H1 (cell line): ENCODE measurements at regions not wholly inside any gene's neighbourhood (a gene's known extent, or its start where the extent isn't known, plus 50 kb on each side); places are given as distances from the start of the nearest gene placed in this dataset.

Experiments used
- CTCF ChIA-PET: fragments of 300-600 bp; sonication (Branson Sonifier 250); formaldehyde crosslinking; loops from one replicate; lab custom pipeline; 2021; ENCODE audit not compliant: partially characterized antibody; lab: Charles Lee
- POLR2A ChIA-PET: fragments of 300-600 bp; sonication (Branson Sonifier 250); formaldehyde crosslinking; loops from one replicate; lab custom pipeline; 2021; ENCODE audit warnings: inconsistent platforms; ENCODE audit not compliant: partially characterized antibody; lab: Charles Lee
- DNase-seq, 2 experiments: peaks; one replicate each; pipeline versions ENCODE4 v3.0.0 to v3.0.0-alpha.2; 2010 to 2022; ENCODE audit warnings: low spot score in 2 of 2, low read depth in 1 of 2, mixed read lengths in 1 of 2
- FAIRE-seq: peaks from 2 replicates; lab custom pipeline; 2011; peaks lifted over from hg19 to GRCh38; lab: Jason Lieb, UNC
- H2AFZ ChIP-seq: 2 replicates; pipeline ENCODE4 v1.8.1; 2012; ENCODE audit warnings: low read length, inconsistent platforms
- H2AK5ac ChIP-seq: 2 replicates; pipeline ENCODE4 v1.6.1; 2013; ENCODE audit warnings: low read depth, low read length
- H2BK120ac ChIP-seq: replicated peaks from 2 replicates; pipeline ENCODE3; 2013; ENCODE audit warnings: low read depth, low read length, inconsistent platforms
- H2BK12ac ChIP-seq: 2 replicates; pipeline ENCODE4 v1.6.1; 2013; ENCODE audit warnings: low read depth, low read length
- H2BK15ac ChIP-seq: 2 replicates; pipeline ENCODE4 v1.6.1; 2013; ENCODE audit warnings: low read length
- H2BK20ac ChIP-seq: 2 replicates; pipeline ENCODE4 v1.6.1; 2013; ENCODE audit warnings: low read length
- H2BK5ac ChIP-seq: 2 replicates; pipeline ENCODE4 v1.6.1; 2013; ENCODE audit warnings: low read depth, low read length
- H3K14ac ChIP-seq: 2 replicates; pipeline ENCODE4 v1.6.1; 2013; ENCODE audit warnings: inconsistent platforms; ENCODE audit not compliant: insufficient read length
- H3K18ac ChIP-seq: 2 replicates; pipeline ENCODE4 v1.6.1; 2013; ENCODE audit warnings: low read length; ENCODE audit errors: extremely low read depth
- H3K23ac ChIP-seq: 2 replicates; pipeline ENCODE4 v1.6.1; 2013; ENCODE audit warnings: inconsistent platforms; ENCODE audit not compliant: insufficient read length
- H3K23me2 ChIP-seq: 2 replicates; pipeline ENCODE4 v1.6.1; 2013; ENCODE audit warnings: low read depth, low read length
- H3K27ac ChIP-seq: 2 replicates; pipeline ENCODE4 v1.6.1; 2011; ENCODE audit warnings: low read depth, low read length, inconsistent platforms
- H3K27me3 ChIP-seq, 4 experiments: replicated peaks in 1 of 4; 1 replicate in 1 of 4; 2 replicates in 3 of 4; pipeline versions ENCODE4 v1.6.1 to v1.8.1; 2011 to 2013; ENCODE audit warnings: low read length in 3 of 4, mild to moderate bottlenecking in 3 of 4, inconsistent platforms in 2 of 4, mixed read lengths in 2 of 4, moderate library complexity in 1 of 4; ENCODE audit not compliant: control insufficient read depth in 3 of 4, insufficient read depth in 3 of 4; ENCODE audit errors: extremely low read depth in 1 of 4
- H3K36me3 ChIP-seq, 4 experiments: 2 replicates each; pipeline versions ENCODE4 v1.6.1 to v1.8.1; 2011 to 2013; ENCODE audit warnings: mild to moderate bottlenecking in 4 of 4, low read length in 3 of 4, moderate library complexity in 2 of 4, control low read depth in 1 of 4, inconsistent platforms in 1 of 4; ENCODE audit not compliant: insufficient read depth in 4 of 4, control insufficient read depth in 2 of 4
- H3K4ac ChIP-seq: replicated peaks from 2 replicates; pipeline ENCODE3; 2013; ENCODE audit warnings: low read length, low read depth, mixed read lengths, inconsistent platforms; ENCODE audit not compliant: insufficient read length
- H3K4me1 ChIP-seq, 4 experiments: replicated peaks in 1 of 4; 1 replicate in 1 of 4; 2 replicates in 3 of 4; pipeline versions ENCODE4 v1.6.1 to v1.8.1; 2011 to 2013; ENCODE audit warnings: low read length in 3 of 4, inconsistent platforms in 2 of 4, mixed read lengths in 1 of 4; ENCODE audit not compliant: insufficient read depth in 4 of 4, control insufficient read depth in 3 of 4
- H3K4me2 ChIP-seq, 2 experiments: 2 replicates each; pipeline versions ENCODE4 v1.6.1 to v1.8.1; 2011 to 2013; ENCODE audit warnings: low read depth in 2 of 2, low read length in 2 of 2, control low read depth in 1 of 2, inconsistent platforms in 1 of 2, mild to moderate bottlenecking in 1 of 2; ENCODE audit not compliant: insufficient read depth in 1 of 2
- H3K4me3 ChIP-seq, 4 experiments: fragments of 200-600, 300-600 bp in 1 of 4; sonication (generic), shearing (Covaris generic), sonication (Bioruptor Twin) in 1 of 4; 2 replicates each; pipeline versions ENCODE4 v1.5.1 to v1.8.1; 2011 to 2016; ENCODE audit warnings: low read length in 4 of 4, low read depth in 3 of 4, control low read depth in 2 of 4, inconsistent platforms in 2 of 4, mild to moderate bottlenecking in 2 of 4, mixed read lengths in 1 of 4, moderate library complexity in 1 of 4; ENCODE audit not compliant: insufficient read depth in 2 of 4; ENCODE audit errors: extremely low read depth in 1 of 4
- H3K56ac ChIP-seq: replicated peaks from 2 replicates; pipeline ENCODE3; 2013; ENCODE audit warnings: low read depth, mild to moderate bottlenecking, mixed read lengths, low read length, inconsistent platforms; ENCODE audit not compliant: insufficient read length
- H3K79me1 ChIP-seq: 2 replicates; pipeline ENCODE4 v1.6.1; 2013; ENCODE audit warnings: low read depth, low read length, control low read depth
- H3K79me2 ChIP-seq, 2 experiments: 2 replicates each; pipeline versions ENCODE4 v1.6.1 to v1.8.1; 2012 to 2013; ENCODE audit warnings: low read length in 2 of 2, mild to moderate bottlenecking in 2 of 2, inconsistent platforms in 1 of 2; ENCODE audit not compliant: insufficient read depth in 2 of 2, control insufficient read depth in 1 of 2
- H3K9ac ChIP-seq, 4 experiments: replicated peaks in 1 of 4; 1 replicate in 1 of 4; 2 replicates in 3 of 4; pipeline versions ENCODE4 v1.6.1 to v1.8.1; 2011 to 2013; ENCODE audit warnings: low read depth in 3 of 4, low read length in 3 of 4, control low read depth in 2 of 4, mild to moderate bottlenecking in 2 of 4, moderate library complexity in 2 of 4, inconsistent platforms in 1 of 4; ENCODE audit errors: extremely low read depth in 1 of 4
- H3K9me3 ChIP-seq, 2 experiments: 2 replicates each; pipeline versions ENCODE4 v1.6.1 to v1.8.1; 2012 to 2013; ENCODE audit warnings: mild to moderate bottlenecking in 2 of 2, moderate library complexity in 2 of 2, control low read depth in 1 of 2, inconsistent platforms in 1 of 2, low read depth in 1 of 2, low read length in 1 of 2, mixed read lengths in 1 of 2; ENCODE audit not compliant: insufficient read depth in 2 of 2
- H4K20me1 ChIP-seq, 2 experiments: replicated peaks in 1 of 2; 2 replicates each; pipeline versions ENCODE3 to v1.8.1; 2011 to 2013; ENCODE audit warnings: inconsistent platforms in 2 of 2, low read length in 2 of 2, mild to moderate bottlenecking in 1 of 2; ENCODE audit not compliant: insufficient read depth in 2 of 2, control insufficient read depth in 1 of 2
- H4K5ac ChIP-seq: 2 replicates; pipeline ENCODE4 v1.6.1; 2013; ENCODE audit warnings: low read length, low read depth, mixed read lengths, inconsistent platforms; ENCODE audit not compliant: insufficient read length
- H4K8ac ChIP-seq: 2 replicates; pipeline ENCODE4 v1.8.0; 2013; ENCODE audit warnings: mild to moderate bottlenecking, moderate library complexity, low read length, inconsistent platforms; ENCODE audit not compliant: insufficient read depth; ENCODE audit errors: extremely low read depth
- H4K91ac ChIP-seq: replicated peaks from 2 replicates; pipeline ENCODE3; 2013; ENCODE audit warnings: low read length, mixed read lengths, inconsistent platforms; ENCODE audit not compliant: insufficient read length
- CBX5 ChIP-seq: fragments of 300-800, 300-1000 bp; sonication (generic); IDR thresholded peaks from 2 replicates; pipeline ENCODE4 v1.7.1; 2016; ENCODE audit warnings: antibody characterized with exemption, low read length, low read depth
- CBX8 ChIP-seq: fragments of 300-800, 300-1000 bp; sonication (generic); IDR thresholded peaks from 2 replicates; pipeline ENCODE4 v1.7.1; 2016; ENCODE audit warnings: low read depth, low read length, borderline replicate concordance
- CREB1 ChIP-seq: IDR thresholded peaks from 2 replicates; pipeline ENCODE4 v1.6.1; 2012; ENCODE audit warnings: inconsistent platforms
- EGR1 ChIP-seq: IDR thresholded peaks from 2 replicates; pipeline ENCODE4 v1.6.1; 2011; ENCODE audit warnings: low read depth, low read length, borderline replicate concordance
- EZH2 ChIP-seq: fragments of 200-600 bp; sonication (generic); IDR thresholded peaks from 2 replicates; pipeline ENCODE4 v1.7.1; 2012; ENCODE audit warnings: low read depth, mild to moderate bottlenecking, moderate library complexity, low read length, inconsistent platforms; ENCODE audit not compliant: severe bottlenecking
- HDAC2 ChIP-seq, 2 experiments: fragments of 300-600 bp in 1 of 2; sonication (generic) in 1 of 2; IDR thresholded peaks; 2 replicates each; pipeline ENCODE4 v1.6.1; 2011 to 2012; ENCODE audit warnings: low read depth in 2 of 2, low read length in 2 of 2, mild to moderate bottlenecking in 2 of 2, moderate library complexity in 2 of 2, borderline replicate concordance in 1 of 2, inconsistent platforms in 1 of 2
- KDM1A ChIP-seq: fragments of 200-600, 300-600 bp; sonication (generic); IDR thresholded peaks from 2 replicates; pipeline ENCODE4 v1.7.1; 2016; ENCODE audit warnings: mild to moderate bottlenecking, low read length, borderline replicate concordance
- KDM4A ChIP-seq: IDR thresholded peaks from one replicate; pipeline ENCODE4 v1.7.1; 2012; ENCODE audit warnings: low read depth, mild to moderate bottlenecking, moderate library complexity, low read length, inconsistent platforms; ENCODE audit not compliant: severe bottlenecking
- POLR2A ChIP-seq, 2 experiments: IDR thresholded peaks; 1 replicate in 1 of 2; 2 replicates in 1 of 2; pipeline ENCODE4 v1.6.1; 2011; ENCODE audit warnings: low read depth in 2 of 2, low read length in 2 of 2, mild to moderate bottlenecking in 2 of 2; ENCODE audit errors: control extremely low read depth in 1 of 2
- ZNF274 ChIP-seq: IDR thresholded peaks from 2 replicates; pipeline ENCODE4 v1.7.0; 2012; ENCODE audit warnings: low read length, borderline replicate concordance; ENCODE audit errors: extremely low read depth
- WGBS, 2 experiments: shearing (Covaris generic) in 1 of 2; methylation state at CpG; one replicate each; pipeline versions ENCODE4 v1.1.6 to v1.1.7; 2013 to 2015; ENCODE audit warnings: low lambda C conversion rate in 2 of 2, mixed read lengths in 2 of 2, inconsistent platforms in 1 of 2, low coverage in 1 of 2, missing lambda C conversion rate in 1 of 2; ENCODE audit not compliant: insufficient replicate concordance in 2 of 2, insufficient coverage in 1 of 2, insufficient read length in 1 of 2; ENCODE audit errors: extremely low coverage in 1 of 2, missing lambda C conversion rate in 1 of 2; 5-methylcytosine and 5-hydroxymethylcytosine counted together
- TF ChIP-seq, protein P1 (sequence below): IDR thresholded peaks from 2 replicates; pipeline ENCODE4 v1.6.1; 2012; ENCODE audit warnings: inconsistent platforms

DNA sequence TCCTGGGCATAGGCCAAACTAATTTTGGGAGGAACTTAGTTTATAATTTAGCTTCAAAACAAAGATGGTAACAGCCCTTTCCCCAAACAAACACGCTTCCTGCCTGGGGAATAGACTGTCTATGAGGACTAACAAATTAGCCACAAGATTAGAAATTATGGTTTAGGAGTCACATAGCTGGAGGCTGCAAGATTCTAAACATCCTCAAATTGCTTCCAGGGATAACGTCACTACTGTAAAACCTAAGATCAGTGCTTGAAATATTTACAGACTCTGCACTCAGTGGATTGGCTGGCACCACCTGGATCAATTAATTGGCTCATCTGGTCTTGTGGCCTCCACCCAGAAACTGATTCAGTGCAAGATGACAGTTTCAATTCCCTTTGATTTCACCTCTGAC is 118.0 kb upstream of the TACR1 start:
- ChIA-PET POLR2A (no interaction called here), CTCF (interaction anchor here (1.7 kb wide), 1 partner anchor 64 kb away, joined by 3 read pairs; no protein-coding TSS in a partner anchor)
- H3K23me2 ChIP-seq, result no peaks in the 10 kb centered on the region
- H3K4me1 ChIP-seq, result peaks cover 0 to 6% (median 3%) of the 10 kb centered on the region in 4 experiments; a peak in 3 of 7 replicates
- no peak overlapping the region for H4K8ac ChIP-seq
- no peak overlapping the region for H4K91ac ChIP-seq
- TF ChIP-seq CBX8 (no peak), EZH2 (no peak), KDM4A (no peak), CBX5 (no peak), POLR2A (IDR thresholded peaks at IDR 0.05; ENCODE audit: control extremely low read depth in 1 of 2, low read depth in 2 of 2, low read length in 2 of 2) (no peak), EGR1 (no peak), ZNF274 (no peak), HDAC2 (IDR thresholded peaks at IDR 0.05; ENCODE audit: borderline replicate concordance in 1 of 2, low read depth in 2 of 2, low read length in 2 of 2) (no peak), CREB1 (no peak), KDM1A (no peak)
- TF ChIP-seq, protein P1, sequence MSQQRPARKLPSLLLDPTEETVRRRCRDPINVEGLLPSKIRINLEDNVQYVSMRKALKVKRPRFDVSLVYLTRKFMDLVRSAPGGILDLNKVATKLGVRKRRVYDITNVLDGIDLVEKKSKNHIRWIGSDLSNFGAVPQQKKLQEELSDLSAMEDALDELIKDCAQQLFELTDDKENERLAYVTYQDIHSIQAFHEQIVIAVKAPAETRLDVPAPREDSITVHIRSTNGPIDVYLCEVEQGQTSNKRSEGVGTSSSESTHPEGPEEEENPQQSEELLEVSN, result no peak
- WGBS, 2 experiments, result 96% methylated on average over 2 of the region's 2 CpGs; no CpG with 5 or more reads in 1 of the 2 experiments
- H3K18ac ChIP-seq, result no peak overlapping the region
- H2BK120ac ChIP-seq, result no peak overlapping the region
- FAIRE-seq, result no peak
- no peak overlapping the region for H4K5ac ChIP-seq
- H3K27me3 ChIP-seq, result peaks cover 0 to 1% (median 0%) of the 10 kb centered on the region in 4 experiments; a peak in 2 of 7 replicates
- DNase-seq, result no peak
- H3K4me2 ChIP-seq, result no peak overlapping the region
- no peak overlapping the region for H3K9ac ChIP-seq
- H3K27ac ChIP-seq, result no peak overlapping the region
- H3K9me3 ChIP-seq, result no peaks in the 10 kb centered on the region
- no peak overlapping the region for H3K4me3 ChIP-seq
- H2BK15ac ChIP-seq, result no peak overlapping the region
- H2BK5ac ChIP-seq, result no peak overlapping the region
- no peaks in the 10 kb centered on the region for H3K79me2 ChIP-seq
- no peak overlapping the region for H3K4ac ChIP-seq
- no peak overlapping the region for H2BK12ac ChIP-seq
- H3K79me1 ChIP-seq, result no peaks in the 10 kb centered on the region
- H3K36me3 ChIP-seq, result no peaks in the 10 kb centered on the region
- H2BK20ac ChIP-seq, result no peak overlapping the region
- no peaks in the 10 kb centered on the region for H4K20me1 ChIP-seq
- no peak overlapping the region for H2AFZ ChIP-seq
- no peak overlapping the region for H3K14ac ChIP-seq
- H3K56ac ChIP-seq, result no peak overlapping the region
- H3K23ac ChIP-seq, result no peak overlapping the region
- H2AK5ac ChIP-seq, result no peak overlapping the region
